WERI-Rb-1 (cell line): ENCODE measurements at regions not wholly inside any gene's neighbourhood (a gene's known extent, or its start where the extent isn't known, plus 50 kb on each side); places are given as distances from the start of the nearest gene placed in this dataset.

Experiments
- DNase-seq: peaks from one replicate; pipeline ENCODE4 v3.0.0-alpha.2; 2020
- H3K27ac ChIP-seq: fragments of 250-450 bp; sonication (Bioruptor Pico); 2 replicates; pipeline ENCODE4 v1.5.1; 2020; ENCODE audit warnings: mild to moderate bottlenecking, moderate library complexity
- H3K27me3 ChIP-seq: fragments of 250-450 bp; sonication (Bioruptor Pico); 2 replicates; pipeline ENCODE4 v1.5.1; 2021; ENCODE audit warnings: mild to moderate bottlenecking, low read depth, moderate library complexity; ENCODE audit not compliant: insufficient read depth, severe bottlenecking
- H3K36me3 ChIP-seq: fragments of 250-450 bp; sonication (Bioruptor Pico); 2 replicates; pipeline ENCODE4 v1.5.1; 2020; ENCODE audit warnings: mild to moderate bottlenecking, moderate library complexity
- H3K4me3 ChIP-seq: 2 replicates; pipeline ENCODE4 v1.5.1; 2011; ENCODE audit warnings: low read depth, mild to moderate bottlenecking, control low read depth, low read length
- H3K9me3 ChIP-seq: fragments of 250-450 bp; sonication (Bioruptor Pico); 2 replicates; pipeline ENCODE4 v1.5.1; 2021; ENCODE audit warnings: mild to moderate bottlenecking, moderate library complexity; ENCODE audit not compliant: severe bottlenecking
- CTCF ChIP-seq: IDR thresholded peaks from 2 replicates; pipeline ENCODE4 v1.5.1; 2011; ENCODE audit warnings: low read depth, mild to moderate bottlenecking, control low read depth, inconsistent platforms, low read length

GRCh38 chr3:144995856-144996255 lies 1024.2 kb downstream of the DIPK2A start:
- no peak for TF ChIP-seq CTCF
- Histone ChIP-seq H3K4me3 (no peak overlapping the region), H3K36me3 (no peaks in the 10 kb centered on the region), H3K9me3 (no peaks in the 10 kb centered on the region), H3K27ac (no peak overlapping the region), H3K27me3 (no peaks in the 10 kb centered on the region)
- no peak for DNase-seq

- no peak for TF ChIP-seq CTCF
- Histone ChIP-seq H3K36me3 (no peaks in the 10 kb centered on the region), H3K9me3 (no peaks in the 10 kb centered on the region), H3K27me3 (no peaks in the 10 kb centered on the region), H3K4me3 (no peak overlapping the region), H3K27ac (no peak overlapping the region)
- no peak for DNase-seq
Measured at GRCh38 chr3:145005427-145005826, 1033.8 kb downstream of the DIPK2A start.

- no peak overlapping the region for H3K27ac ChIP-seq
- no peak overlapping the region for H3K4me3 ChIP-seq
- H3K27me3 ChIP-seq, result no peaks in the 10 kb centered on the region
- no peaks in the 10 kb centered on the region for H3K36me3 ChIP-seq
- no peak for TF ChIP-seq CTCF
- H3K9me3 ChIP-seq, result no peaks in the 10 kb centered on the region
- DNase-seq, result no peak
Measured at GRCh38 chr3:145006271-145006670, 1034.6 kb downstream of the DIPK2A start.

- Histone ChIP-seq H3K27me3 (no peaks in the 10 kb centered on the region), H3K27ac (no peak overlapping the region), H3K9me3 (no peaks in the 10 kb centered on the region), H3K4me3 (no peak overlapping the region), H3K36me3 (no peaks in the 10 kb centered on the region)
- no peak for TF ChIP-seq CTCF
- no peak for DNase-seq
Measured at GRCh38 chr3:145013931-145014330, 1042.3 kb downstream of the DIPK2A start.

- Histone ChIP-seq H3K27ac (no peak overlapping the region), H3K27me3 (no peaks in the 10 kb centered on the region), H3K9me3 (no peaks in the 10 kb centered on the region), H3K36me3 (no peaks in the 10 kb centered on the region), H3K4me3 (no peak overlapping the region)
- no peak for DNase-seq
- TF ChIP-seq CTCF, result no peak
Measured at GRCh38 chr3:145015253-145015652, 1043.6 kb downstream of the DIPK2A start.

- Histone ChIP-seq H3K27ac (no peak overlapping the region), H3K4me3 (no peak overlapping the region), H3K9me3 (no peaks in the 10 kb centered on the region), H3K36me3 (no peaks in the 10 kb centered on the region), H3K27me3 (no peaks in the 10 kb centered on the region)
- no peak for TF ChIP-seq CTCF
- DNase-seq, result no peak
Measured at GRCh38 chr3:145017959-145018358, 1046.3 kb downstream of the DIPK2A start.
